Activated naive CD4-positive, alpha-beta T cell treated with anti-CD3 and anti-CD28 coated beads, Interleukin-2, amount 50 U/mL, for 24 hours (primary cell): ENCODE measurements at regions not wholly inside any gene's neighbourhood (a gene's known extent, or its start where the extent isn't known, plus 50 kb on each side); places are given as distances from the start of the nearest gene placed in this dataset.
"Not testable (repeated sequence)": the region's sequence is repeated elsewhere in the genome, so short reads cannot be mapped to it uniquely, and the experiment has no call there.

Source experiments
- H3K27ac Mint-ChIP-seq: one replicate; pipeline ENCODE4 v1.8.0; 2021; ENCODE audit warnings: mild to moderate bottlenecking, mixed read lengths
- H3K27me3 Mint-ChIP-seq: one replicate; pipeline ENCODE4 v1.8.0; 2021; ENCODE audit warnings: mixed read lengths
- H3K36me3 Mint-ChIP-seq: one replicate; pipeline ENCODE4 v1.8.0; 2021; ENCODE audit warnings: mixed read lengths
- H3K4me1 Mint-ChIP-seq: one replicate; pipeline ENCODE4 v1.8.0; 2021; ENCODE audit warnings: mixed read lengths
- H3K4me3 Mint-ChIP-seq: one replicate; pipeline ENCODE4 v1.8.0; 2021; ENCODE audit warnings: mild to moderate bottlenecking, mixed read lengths
- H3K9me3 Mint-ChIP-seq: one replicate; pipeline ENCODE4 v1.8.0; 2021; ENCODE audit warnings: mixed read lengths

DNA sequence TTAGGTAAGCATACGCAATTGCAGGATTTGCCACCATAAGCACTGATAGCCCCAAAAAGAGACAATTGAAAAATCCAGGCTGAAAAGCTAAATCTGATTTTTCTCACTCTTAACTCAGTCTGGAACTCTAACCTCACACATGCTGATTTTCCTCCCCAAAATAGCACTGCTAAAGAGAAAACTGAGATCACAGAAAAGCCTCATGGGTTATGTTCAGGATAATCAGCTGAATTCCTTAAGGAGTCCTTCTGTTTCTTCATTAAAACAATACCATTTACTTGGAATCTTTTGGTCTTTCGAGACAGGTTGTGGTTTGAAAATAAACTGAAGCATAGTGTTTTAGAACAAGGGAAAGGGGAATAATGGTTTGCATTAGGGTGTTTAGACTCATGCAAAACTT is 144.3 kb upstream of the LRRN1 start:
- no peaks in the 10 kb centered on the region for H3K4me1 Mint-ChIP-seq
- peaks cover 8% of the 10 kb centered on the region for H3K9me3 Mint-ChIP-seq
- peaks cover 1% of the 10 kb centered on the region for H3K36me3 Mint-ChIP-seq
- H3K27me3 Mint-ChIP-seq, result no peaks in the 10 kb centered on the region
- H3K27ac Mint-ChIP-seq, result no peak overlapping the region
- H3K4me3 Mint-ChIP-seq, result no peak overlapping the region

DNA sequence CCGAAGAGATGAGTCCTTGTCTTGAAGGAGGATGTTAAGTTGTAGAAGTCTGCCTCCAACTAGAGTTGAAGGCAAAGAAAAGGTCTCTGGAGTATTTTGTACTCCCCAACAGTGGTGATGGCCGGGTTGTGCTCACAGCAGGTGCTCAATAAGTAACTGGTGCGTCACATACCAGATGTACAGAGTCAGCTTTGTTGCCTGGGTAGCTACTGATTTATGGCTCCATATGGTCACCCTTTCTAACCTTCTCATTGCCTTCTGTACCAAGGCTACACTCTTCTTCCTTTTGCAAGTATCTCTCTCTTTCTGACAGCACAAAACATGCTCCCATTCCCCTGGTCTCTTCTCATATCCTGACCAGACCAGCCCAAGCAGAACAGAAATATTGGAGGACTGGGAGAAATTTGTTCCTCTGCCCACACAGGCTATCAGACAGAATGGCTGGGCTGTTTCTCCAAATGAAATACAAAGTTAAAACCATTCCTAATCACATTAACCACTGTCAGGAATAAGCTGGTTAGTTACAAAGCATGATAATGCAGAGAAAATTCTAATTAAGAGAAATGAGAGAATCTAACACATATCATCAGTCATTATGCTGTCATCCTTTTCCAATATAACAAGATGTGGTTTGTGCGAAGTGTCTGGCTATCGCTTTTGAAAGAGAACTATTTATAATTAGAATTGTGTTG is 150.1 kb upstream of the LRRN1 start:
- Mint-ChIP-seq H3K36me3 (peaks cover 1% of the 10 kb centered on the region), H3K4me1 (no peaks in the 10 kb centered on the region), H3K9me3 (no peaks in the 10 kb centered on the region), H3K4me3 (no peak overlapping the region), H3K27me3 (no peaks in the 10 kb centered on the region), H3K27ac (no peak overlapping the region)

DNA sequence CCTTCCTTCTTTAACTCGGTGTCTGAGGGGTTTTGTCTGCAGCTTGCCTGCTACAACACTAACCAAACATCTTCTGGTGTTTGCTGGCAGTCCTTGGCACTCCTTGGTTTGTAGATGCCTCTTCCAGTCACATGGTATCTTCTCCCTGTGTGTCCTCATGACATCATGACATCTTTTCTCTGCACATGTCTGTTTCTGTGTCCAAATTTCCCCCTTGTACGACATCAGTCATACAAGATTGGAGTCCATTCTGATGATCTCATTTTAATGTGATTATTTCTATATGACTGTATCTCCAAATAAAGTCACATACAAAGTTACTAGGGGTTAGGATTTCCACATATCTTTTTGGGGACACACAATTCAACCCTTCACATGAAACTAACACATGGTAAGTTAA is 152.3 kb upstream of the LRRN1 start:
- Mint-ChIP-seq H3K9me3 (no peaks in the 10 kb centered on the region), H3K27me3 (no peaks in the 10 kb centered on the region), H3K27ac (no peak overlapping the region), H3K36me3 (no peaks in the 10 kb centered on the region), H3K4me3 (no peak overlapping the region), H3K4me1 (no peaks in the 10 kb centered on the region)

DNA sequence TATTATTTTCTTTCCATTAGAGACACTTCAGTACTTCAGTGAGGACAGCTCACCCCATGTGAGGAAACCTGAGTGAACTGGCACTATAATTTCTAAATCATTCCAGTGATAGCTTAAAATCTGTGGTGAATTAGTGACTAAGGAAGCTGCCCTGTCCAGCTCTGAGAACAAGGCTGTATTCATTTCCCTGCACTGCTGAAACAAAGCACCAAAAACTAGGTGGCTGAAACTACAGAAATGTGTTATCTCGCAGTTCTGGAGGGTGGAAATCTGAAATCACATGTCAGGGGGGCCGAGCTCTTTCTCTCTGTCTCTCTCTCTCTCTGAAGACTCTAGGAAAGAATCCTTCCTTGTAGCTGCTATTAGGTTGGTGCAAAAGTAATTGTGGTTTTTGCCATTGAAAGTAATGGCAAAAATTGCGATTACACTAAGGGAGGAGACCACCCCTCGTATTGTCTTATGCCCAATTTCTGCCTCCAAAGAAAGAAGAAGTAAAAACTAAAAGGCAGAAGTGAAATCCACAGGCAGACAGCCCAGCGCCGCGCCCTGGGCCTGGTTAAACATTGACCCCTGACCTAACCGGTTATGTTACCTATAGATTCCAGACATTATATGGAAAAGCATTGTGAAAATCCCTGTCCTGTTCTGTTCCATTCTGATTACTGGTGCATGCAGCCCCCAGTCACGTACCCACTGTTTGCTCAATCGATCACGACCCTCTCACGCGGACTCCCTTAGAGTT is 153.0 kb upstream of the LRRN1 start:
- not testable (repeated sequence) for H3K4me3 Mint-ChIP-seq, H3K27ac Mint-ChIP-seq

DNA sequence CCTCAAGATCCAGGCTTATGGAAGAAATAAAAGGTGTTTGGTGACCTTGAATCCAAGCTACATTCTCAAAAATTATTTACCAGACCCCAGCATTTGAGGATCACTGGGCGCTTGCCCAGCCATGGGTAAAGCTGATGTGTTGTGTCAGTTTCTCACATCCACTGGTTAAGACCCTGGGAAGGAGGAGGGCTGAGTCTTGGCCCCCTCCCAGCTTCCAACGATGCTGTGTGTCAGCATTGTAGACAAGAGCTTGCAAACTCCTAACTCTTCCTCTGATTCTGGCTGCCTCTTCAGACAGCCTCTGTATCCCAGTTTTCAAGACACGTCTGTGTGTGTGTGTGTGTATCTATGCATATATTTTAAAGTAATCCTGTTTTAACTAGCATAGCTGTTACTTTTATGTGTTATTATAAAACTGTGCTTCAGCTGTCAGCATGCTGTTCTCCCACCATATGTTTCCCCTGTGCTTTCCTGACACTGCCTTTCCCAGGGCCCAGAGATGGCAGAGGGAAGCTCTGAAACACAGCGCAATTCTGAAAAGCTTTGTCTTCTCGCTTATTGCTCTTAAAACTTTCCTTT is 157.3 kb upstream of the LRRN1 start:
- Mint-ChIP-seq H3K36me3 (no peaks in the 10 kb centered on the region), H3K4me1 (no peaks in the 10 kb centered on the region), H3K9me3 (no peaks in the 10 kb centered on the region), H3K4me3 (no peak overlapping the region), H3K27ac (no peak overlapping the region), H3K27me3 (no peaks in the 10 kb centered on the region)

More for the DNA sequence above, 153.0 kb upstream of the LRRN1 start:
- H3K36me3 Mint-ChIP-seq, H3K4me1 Mint-ChIP-seq, H3K27me3 Mint-ChIP-seq, H3K9me3 Mint-ChIP-seq: not testable (repeated sequence)

DNA sequence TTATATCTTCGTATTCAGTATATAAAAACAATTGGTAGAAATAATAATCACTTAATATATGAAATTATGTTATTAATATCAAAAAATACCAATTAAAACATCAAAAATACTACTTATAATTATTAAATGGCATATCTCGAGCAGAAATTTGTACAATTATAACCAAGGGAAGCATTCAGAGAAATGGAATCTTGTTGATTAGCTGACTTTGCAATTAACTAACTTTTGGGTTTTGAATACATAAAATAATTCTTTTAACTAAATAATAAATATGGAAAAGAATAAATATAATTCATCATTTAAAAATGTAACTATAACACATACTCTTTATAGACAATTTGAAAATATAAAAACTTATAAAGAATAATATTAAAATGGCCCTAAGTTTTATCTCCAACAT is 160.2 kb upstream of the LRRN1 start:
- no peaks in the 10 kb centered on the region for H3K27me3 Mint-ChIP-seq
- no peaks in the 10 kb centered on the region for H3K4me1 Mint-ChIP-seq
- no peak overlapping the region for H3K27ac Mint-ChIP-seq
- no peaks in the 10 kb centered on the region for H3K9me3 Mint-ChIP-seq
- H3K4me3 Mint-ChIP-seq, result no peak overlapping the region
- no peaks in the 10 kb centered on the region for H3K36me3 Mint-ChIP-seq

DNA sequence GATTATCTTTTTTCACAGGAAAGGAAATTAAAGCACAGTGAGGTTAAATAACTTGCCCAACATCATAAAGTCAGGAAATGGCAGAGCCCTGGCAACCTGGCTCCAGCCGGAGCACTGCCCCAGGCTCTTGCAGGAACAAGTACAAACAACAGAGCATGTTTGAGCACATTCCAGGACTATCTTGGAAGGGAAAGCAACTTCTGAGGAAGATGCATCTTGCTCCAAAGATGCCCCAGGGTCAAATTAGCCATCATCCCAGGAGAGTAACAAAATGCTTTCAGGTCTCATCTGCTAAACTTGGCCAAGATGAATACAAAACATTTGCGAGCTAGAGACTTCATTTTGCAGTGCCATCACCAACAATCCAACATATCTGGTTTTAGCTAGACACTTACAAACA is 162.4 kb upstream of the LRRN1 start:
- H3K9me3 Mint-ChIP-seq, result no peaks in the 10 kb centered on the region
- H3K36me3 Mint-ChIP-seq, result no peaks in the 10 kb centered on the region
- no peak overlapping the region for H3K27ac Mint-ChIP-seq
- H3K27me3 Mint-ChIP-seq, result no peaks in the 10 kb centered on the region
- no peaks in the 10 kb centered on the region for H3K4me1 Mint-ChIP-seq
- H3K4me3 Mint-ChIP-seq, result no peak overlapping the region

DNA sequence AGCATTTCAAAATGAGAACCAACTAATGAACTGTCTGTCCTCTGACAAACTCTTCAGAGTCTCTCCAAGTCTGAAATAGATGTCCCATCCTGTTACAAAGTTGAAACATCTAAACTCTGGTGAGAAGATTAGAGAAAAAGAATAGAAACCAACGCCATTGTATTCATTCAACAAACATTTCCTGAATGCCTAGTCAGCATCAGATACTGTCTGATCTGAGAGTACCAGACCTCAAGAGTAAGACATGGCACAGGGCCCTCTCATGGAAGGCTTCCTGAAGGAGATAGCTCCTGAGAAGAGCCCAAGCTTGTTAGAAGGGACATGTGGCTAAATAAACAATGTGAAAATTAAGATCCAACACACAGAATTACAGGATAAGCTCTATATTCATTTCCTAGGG is 164.1 kb upstream of the LRRN1 start:
- no peak overlapping the region for H3K27ac Mint-ChIP-seq
- H3K36me3 Mint-ChIP-seq, result no peaks in the 10 kb centered on the region
- no peaks in the 10 kb centered on the region for H3K9me3 Mint-ChIP-seq
- no peak overlapping the region for H3K4me3 Mint-ChIP-seq
- H3K27me3 Mint-ChIP-seq, result no peaks in the 10 kb centered on the region
- no peaks in the 10 kb centered on the region for H3K4me1 Mint-ChIP-seq

DNA sequence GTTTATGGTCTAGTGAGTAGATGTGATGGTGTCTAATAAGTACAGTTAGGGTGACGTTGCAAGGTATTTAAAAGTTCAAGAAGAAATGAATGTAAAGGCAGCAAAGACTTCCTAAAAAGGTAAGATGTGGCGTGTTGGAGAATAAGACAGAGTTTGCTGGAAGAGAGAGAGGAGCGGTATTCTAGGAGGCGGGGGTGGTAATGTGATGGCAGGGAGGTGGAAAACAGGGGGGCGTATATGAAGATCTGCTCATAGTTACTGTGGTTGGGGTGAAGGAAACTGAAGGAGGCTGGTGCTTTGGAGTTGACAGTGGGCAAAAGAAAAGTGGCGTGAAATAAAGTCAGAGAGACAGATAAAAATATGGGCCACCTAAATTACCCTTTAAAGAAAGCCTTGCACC is 164.9 kb upstream of the LRRN1 start:
- no peaks in the 10 kb centered on the region for H3K36me3 Mint-ChIP-seq
- H3K4me3 Mint-ChIP-seq, result no peak overlapping the region
- H3K4me1 Mint-ChIP-seq, result no peaks in the 10 kb centered on the region
- H3K27ac Mint-ChIP-seq, result no peak overlapping the region
- no peaks in the 10 kb centered on the region for H3K27me3 Mint-ChIP-seq
- no peaks in the 10 kb centered on the region for H3K9me3 Mint-ChIP-seq

DNA sequence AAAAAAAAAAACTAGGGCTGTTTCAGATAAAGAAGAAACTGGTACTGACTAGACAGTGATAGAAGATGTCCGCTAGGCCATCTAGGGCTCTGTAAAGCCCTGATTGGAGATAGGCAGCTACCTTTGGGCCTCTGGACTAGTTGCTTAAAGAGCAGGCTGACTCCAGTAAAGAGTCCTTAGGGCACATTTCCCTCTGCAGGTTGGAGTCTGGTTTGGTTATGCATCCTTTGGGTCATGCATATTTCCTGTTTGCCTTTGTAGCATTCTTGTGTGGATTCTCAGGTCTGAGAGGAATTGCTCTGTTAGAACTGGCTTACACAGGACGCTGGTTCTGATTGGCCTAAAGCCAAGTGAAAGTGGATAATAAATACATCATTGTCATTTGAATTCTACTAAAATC is 165.5 kb upstream of the LRRN1 start:
- Mint-ChIP-seq H3K4me1 (no peaks in the 10 kb centered on the region), H3K4me3 (no peak overlapping the region), H3K27me3 (no peaks in the 10 kb centered on the region), H3K27ac (no peak overlapping the region), H3K36me3 (no peaks in the 10 kb centered on the region), H3K9me3 (no peaks in the 10 kb centered on the region)

DNA sequence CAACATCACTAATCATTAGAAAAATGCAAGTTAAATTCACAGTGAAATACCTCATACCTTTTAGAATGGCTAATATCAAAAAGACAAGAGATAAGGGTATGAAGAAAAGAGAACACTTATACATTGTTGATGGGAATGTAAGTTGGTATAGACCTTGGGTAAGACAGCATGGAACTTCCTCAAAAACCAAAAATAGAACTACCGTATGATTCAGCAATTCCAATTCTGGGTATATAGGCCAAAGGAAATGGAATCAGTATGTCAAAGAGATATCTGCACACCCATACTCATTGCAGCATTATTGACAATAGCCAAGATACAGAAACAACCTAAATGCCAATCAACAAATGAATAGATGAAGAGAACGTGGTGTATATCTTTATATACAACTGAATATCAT is 166.8 kb upstream of the LRRN1 start:
- Mint-ChIP-seq H3K4me3 (no peak overlapping the region), H3K4me1 (no peaks in the 10 kb centered on the region), H3K27ac (no peak overlapping the region), H3K9me3 (no peaks in the 10 kb centered on the region), H3K27me3 (no peaks in the 10 kb centered on the region), H3K36me3 (no peaks in the 10 kb centered on the region)

DNA sequence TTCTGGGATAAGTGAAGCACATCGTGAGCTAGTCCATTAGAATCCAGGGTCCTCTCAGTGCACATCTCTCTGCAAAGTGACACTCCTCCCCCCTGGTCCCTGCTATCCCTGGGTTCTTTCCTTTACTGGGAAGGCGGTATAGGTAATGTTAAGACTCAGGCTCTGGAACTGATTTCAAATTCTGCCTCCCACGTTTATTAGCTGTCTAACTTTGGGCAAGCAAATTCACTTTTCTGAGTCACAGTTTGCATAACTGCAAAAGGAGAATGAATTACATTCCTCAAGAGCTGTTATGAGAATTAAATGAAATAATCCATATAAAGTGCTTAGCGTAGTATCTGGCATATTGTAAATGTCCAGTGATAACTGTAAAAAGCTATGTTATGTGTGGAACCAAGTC is 168.1 kb upstream of the LRRN1 start:
- no peaks in the 10 kb centered on the region for H3K36me3 Mint-ChIP-seq
- H3K27ac Mint-ChIP-seq, result no peak overlapping the region
- no peak overlapping the region for H3K4me3 Mint-ChIP-seq

DNA sequence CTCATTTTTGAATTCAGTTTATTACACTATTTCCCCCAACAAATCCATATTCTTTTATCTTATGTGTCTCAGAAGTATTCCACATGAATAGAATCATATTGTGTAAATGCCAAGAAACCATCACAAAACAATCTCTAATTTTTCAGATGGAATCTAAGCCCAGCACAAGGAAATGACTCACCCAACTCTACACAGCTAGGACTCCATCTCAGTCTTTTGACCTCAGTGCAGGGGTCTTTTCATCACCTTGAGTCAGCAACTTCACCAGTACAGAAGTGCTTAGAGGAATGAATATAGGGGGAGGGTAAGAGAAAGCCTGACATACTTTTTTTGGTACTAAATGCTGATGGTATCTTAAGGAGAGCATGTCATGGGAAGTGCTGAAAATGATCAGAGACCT is 169.3 kb upstream of the LRRN1 start:
- Mint-ChIP-seq H3K4me3 (no peak overlapping the region), H3K36me3 (no peaks in the 10 kb centered on the region), H3K9me3 (no peaks in the 10 kb centered on the region), H3K27ac (no peak overlapping the region), H3K4me1 (no peaks in the 10 kb centered on the region), H3K27me3 (no peaks in the 10 kb centered on the region)

More for the DNA sequence above, 168.1 kb upstream of the LRRN1 start:
- H3K27me3 Mint-ChIP-seq, result no peaks in the 10 kb centered on the region
- no peaks in the 10 kb centered on the region for H3K4me1 Mint-ChIP-seq
- no peaks in the 10 kb centered on the region for H3K9me3 Mint-ChIP-seq

DNA sequence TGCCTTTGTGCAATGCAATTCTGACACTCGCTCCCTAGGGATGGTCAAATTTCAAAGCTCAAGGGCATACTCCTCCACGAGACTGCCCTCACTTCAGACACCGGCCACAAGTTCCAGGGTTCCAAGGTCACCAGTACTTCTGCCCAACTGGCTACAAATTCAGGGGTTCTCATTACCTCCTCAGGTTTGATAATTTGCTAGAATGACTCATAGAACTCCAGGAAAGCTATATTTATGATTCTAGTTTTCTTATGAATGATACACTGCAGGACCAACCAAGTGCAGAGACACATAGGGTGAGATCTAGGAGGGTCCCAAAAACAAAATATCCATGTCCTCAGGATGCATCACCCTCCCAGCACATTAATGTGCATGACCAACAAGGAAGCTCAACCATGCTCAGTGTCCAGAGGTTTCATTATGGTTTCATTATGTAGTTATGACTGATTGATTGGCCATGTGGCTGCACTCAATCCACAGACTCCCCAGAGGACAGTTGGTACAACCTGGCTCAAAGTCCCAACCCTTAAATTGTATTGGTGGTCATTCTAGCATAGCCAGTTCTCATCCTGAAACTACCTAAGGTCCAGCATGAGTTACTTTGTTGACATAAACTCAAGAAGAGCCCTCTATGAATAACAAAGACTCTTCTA is 170.4 kb upstream of the LRRN1 start:
- no peak overlapping the region for H3K27ac Mint-ChIP-seq
- no peaks in the 10 kb centered on the region for H3K27me3 Mint-ChIP-seq
- H3K4me1 Mint-ChIP-seq, result no peaks in the 10 kb centered on the region
- H3K36me3 Mint-ChIP-seq, result no peaks in the 10 kb centered on the region
- H3K9me3 Mint-ChIP-seq, result no peaks in the 10 kb centered on the region
- no peak overlapping the region for H3K4me3 Mint-ChIP-seq

DNA sequence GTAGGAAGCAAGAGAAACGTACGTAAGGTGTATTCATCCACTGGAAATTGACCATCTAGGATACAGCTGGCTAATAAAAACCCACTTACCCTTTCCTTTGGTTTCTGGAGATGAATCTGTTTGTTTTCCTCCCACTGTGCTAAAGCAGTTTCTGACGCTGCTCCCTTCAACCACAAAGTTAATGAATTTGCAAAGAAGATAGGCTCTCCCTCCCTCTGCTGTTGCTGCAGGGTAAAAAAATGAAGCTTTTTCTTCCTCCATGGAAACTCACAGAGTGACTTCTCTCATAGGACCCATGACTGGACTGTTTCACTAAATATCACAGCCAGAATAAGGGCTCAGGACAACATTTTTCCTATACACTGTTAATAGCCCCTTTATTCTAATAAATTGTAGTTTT is 172.1 kb upstream of the LRRN1 start:
- H3K36me3 Mint-ChIP-seq, result no peaks in the 10 kb centered on the region
- H3K27ac Mint-ChIP-seq, result no peak overlapping the region
- H3K27me3 Mint-ChIP-seq, result no peaks in the 10 kb centered on the region
- H3K4me1 Mint-ChIP-seq, result no peaks in the 10 kb centered on the region
- no peak overlapping the region for H3K4me3 Mint-ChIP-seq
- H3K9me3 Mint-ChIP-seq, result no peaks in the 10 kb centered on the region
